HepG2 (cell line): ENCODE measurements at regions not wholly inside any gene's neighbourhood (a gene's known extent, or its start where the extent isn't known, plus 50 kb on each side); places are given as distances from the start of the nearest gene placed in this dataset.

ENCODE experiments used
- ATF3 ChIP-seq: sonication (generic); formaldehyde crosslinking; IDR thresholded peaks from 2 replicates; pipeline ENCODE4 v1.4.0; 2020; ENCODE audit warnings: missing genetic modification reagents
- CBX5 ChIP-seq: sonication (generic); formaldehyde crosslinking; IDR thresholded peaks from 2 replicates; pipeline ENCODE4 v1.4.0; 2020; ENCODE audit warnings: missing genetic modification reagents, borderline replicate concordance
- CEBPG ChIP-seq: IDR thresholded peaks from 2 replicates; pipeline ENCODE4 v1.6.1; 2016
- FOXP1 ChIP-seq, 2 experiments: fragments of 450-650 bp in 1 of 2; IDR thresholded peaks; 2 replicates each; pipeline ENCODE4 v1.6.1; 2017 to 2018; ENCODE audit warnings: antibody characterized with exemption in 1 of 2
- GTF3A ChIP-seq: sonication (generic); formaldehyde crosslinking; conservative IDR thresholded peaks from 2 replicates; pipeline ENCODE4 v1.4.0; 2020; ENCODE audit warnings: mild to moderate bottlenecking, missing genetic modification reagents
- HNF4G ChIP-seq, 2 experiments: sonication (generic) in 1 of 2; formaldehyde crosslinking in 1 of 2; IDR thresholded peaks; 2 replicates each; pipeline versions ENCODE4 v1.4.0 to v1.6.1; 2011 to 2020; ENCODE audit warnings: borderline replicate concordance in 2 of 2, low read depth in 2 of 2, mild to moderate bottlenecking in 2 of 2, low read length in 1 of 2, missing genetic modification reagents in 1 of 2, moderate library complexity in 1 of 2
- HNRNPK ChIP-seq: fragments of 200-400 bp; formaldehyde crosslinking; IDR thresholded peaks from 2 replicates; pipeline ENCODE4 v1.6.1; 2018; ENCODE audit warnings: low read length, low read depth, moderate library complexity, mild to moderate bottlenecking; ENCODE audit not compliant: poor library complexity, severe bottlenecking
- HNRNPLL ChIP-seq: fragments of 200-400 bp; formaldehyde crosslinking; IDR thresholded peaks from 2 replicates; pipeline ENCODE4 v1.6.1; 2017; ENCODE audit warnings: mild to moderate bottlenecking, low read depth, low read length; ENCODE audit not compliant: poor library complexity, severe bottlenecking
- HOMEZ ChIP-seq: IDR thresholded peaks from 2 replicates; pipeline ENCODE4 v1.6.1; 2016; ENCODE audit warnings: low read depth
- HOXA9 ChIP-seq: sonication (generic); formaldehyde crosslinking; IDR thresholded peaks from 2 replicates; pipeline ENCODE4 v1.8.1; 2022; ENCODE audit warnings: missing genetic modification reagents, mild to moderate bottlenecking, moderate library complexity, borderline replicate concordance
- JDP2 ChIP-seq: sonication (generic); formaldehyde crosslinking; IDR thresholded peaks from 2 replicates; pipeline ENCODE4 v1.8.1; 2022; ENCODE audit warnings: missing genetic modification reagents, borderline replicate concordance
- LCORL ChIP-seq, 2 experiments: fragments of 450-650 bp in 1 of 2; sonication (generic) in 1 of 2; formaldehyde crosslinking in 1 of 2; IDR thresholded peaks; 2 replicates each; pipeline versions ENCODE4 v1.5.0 to v1.6.1; 2017 to 2020; ENCODE audit warnings: antibody characterized with exemption in 1 of 2, missing genetic modification reagents in 1 of 2
- MXD4 ChIP-seq: IDR thresholded peaks from 2 replicates; pipeline ENCODE4 v1.6.1; 2016; ENCODE audit warnings: mild to moderate bottlenecking, missing biosample characterization, missing genetic modification reagents
- RFX5 ChIP-seq: IDR thresholded peaks from 2 replicates; pipeline ENCODE4 v1.6.1; 2011; ENCODE audit warnings: low read depth, low read length, improper control_type of control experiment
- TEAD3 ChIP-seq: optimal IDR thresholded peaks from 2 replicates; pipeline ENCODE3; 2016; ENCODE audit warnings: borderline replicate concordance
- TEF ChIP-seq: sonication (generic); formaldehyde crosslinking; IDR thresholded peaks from 2 replicates; pipeline ENCODE4 v1.5.0; 2020; ENCODE audit warnings: missing genetic modification reagents
- ZFP41 ChIP-seq: sonication (generic); formaldehyde crosslinking; IDR thresholded peaks from 2 replicates; pipeline ENCODE4 v1.4.0; 2020; ENCODE audit warnings: mild to moderate bottlenecking, missing genetic modification reagents, borderline replicate concordance
- ZNF263 ChIP-seq: sonication (generic); formaldehyde crosslinking; IDR thresholded peaks from 2 replicates; pipeline ENCODE4 v1.4.0; 2020; ENCODE audit warnings: missing genetic modification reagents
- ZNF281 ChIP-seq: sonication (generic); formaldehyde crosslinking; IDR thresholded peaks from 2 replicates; pipeline ENCODE4 v1.4.0; 2020; ENCODE audit warnings: missing genetic modification reagents, borderline replicate concordance
- ZNF570 ChIP-seq: sonication (generic); formaldehyde crosslinking; IDR thresholded peaks from 2 replicates; pipeline ENCODE4 v1.4.0; 2020; ENCODE audit warnings: mild to moderate bottlenecking, missing genetic modification reagents, borderline replicate concordance
- ZNF749 ChIP-seq: sonication (generic); formaldehyde crosslinking; IDR thresholded peaks from 2 replicates; pipeline ENCODE4 v1.8.0; 2022; ENCODE audit warnings: mild to moderate bottlenecking, missing genetic modification reagents, moderate library complexity, borderline replicate concordance
- ZNF782 ChIP-seq: sonication (generic); formaldehyde crosslinking; IDR thresholded peaks from 2 replicates; pipeline ENCODE4 v1.4.0; 2020; ENCODE audit warnings: missing genetic modification reagents, mild to moderate bottlenecking, borderline replicate concordance
- ZNF83 ChIP-seq: sonication (generic); formaldehyde crosslinking; IDR thresholded peaks from 2 replicates; pipeline ENCODE4 v1.4.0; 2020; ENCODE audit warnings: missing genetic modification reagents, mild to moderate bottlenecking, borderline replicate concordance
- ZSCAN12 ChIP-seq: sonication (generic); formaldehyde crosslinking; IDR thresholded peaks from 2 replicates; pipeline ENCODE4 v1.9.0; 2021; ENCODE audit warnings: mild to moderate bottlenecking, missing genetic modification reagents
- ZZZ3 ChIP-seq: sonication (generic); formaldehyde crosslinking; IDR thresholded peaks from 2 replicates; pipeline ENCODE4 v1.4.0; 2020; ENCODE audit warnings: missing genetic modification reagents, mild to moderate bottlenecking, borderline replicate concordance

GRCh38 chr21:14877581-14878228 lies 187.1 kb downstream of the NRIP1 start (continued):
- TF ChIP-seq ZNF281 (CRISPR knock-in tag): peak; percentile 58; the same call in 1 of the 2 replicates
- TF ChIP-seq ZZZ3 (CRISPR knock-in tag): no peak
- TF ChIP-seq ATF3 (CRISPR knock-in tag): no peak
- no peak for TF ChIP-seq CEBPG (CRISPR knock-in tag)
- TF ChIP-seq ZNF83 (CRISPR knock-in tag): no peak
- TF ChIP-seq JDP2: no peak
- no peak for TF ChIP-seq TEF (CRISPR knock-in tag)
- no peak for TF ChIP-seq ZSCAN12 (CRISPR knock-in tag)
- no peak for TF ChIP-seq HOXA9 (CRISPR knock-in tag)
- TF ChIP-seq MXD4 (CRISPR knock-in tag): no peak
- TF ChIP-seq LCORL (IDR thresholded peaks at IDR 0.05): no peak
- TF ChIP-seq LCORL (CRISPR knock-in tag; IDR thresholded peaks at IDR 0.05): 0 out of 2 replicates have a peak, but pooled peaks have one; percentile 21
- TF ChIP-seq HOMEZ: peak; percentile 59; the same call in 1 of the 2 replicates
- no peak for TF ChIP-seq ZNF749 (CRISPR knock-in tag)
- no peak for TF ChIP-seq CBX5 (CRISPR knock-in tag)
- TF ChIP-seq GTF3A (CRISPR knock-in tag): no peak
- TF ChIP-seq TEAD3 (CRISPR knock-in tag): peak; percentile 19
- TF ChIP-seq ZNF263 (CRISPR knock-in tag): no peak
- TF ChIP-seq HNF4G (IDR thresholded peaks at IDR 0.05; ENCODE audit: borderline replicate concordance, low read depth, low read length): peak; percentile 80
- peak; percentile 82; the same call in 1 of the 2 replicates for TF ChIP-seq HNF4G (CRISPR knock-in tag; IDR thresholded peaks at IDR 0.05; ENCODE audit: borderline replicate concordance, low read depth)
- TF ChIP-seq ZNF782 (CRISPR knock-in tag): no peak
- TF ChIP-seq RFX5: no peak
- TF ChIP-seq HNRNPK: no peak
- TF ChIP-seq ZNF570 (CRISPR knock-in tag): no peak
- no peak for TF ChIP-seq HNRNPLL
- no peak for TF ChIP-seq FOXP1 (IDR thresholded peaks at IDR 0.05)
- TF ChIP-seq FOXP1 (CRISPR knock-in tag; IDR thresholded peaks at IDR 0.05): peak; percentile 73
- no peak for TF ChIP-seq ZFP41 (CRISPR knock-in tag)
